Stomach smooth muscle (tissue), 2 donors: ENCODE measurements at regions not wholly inside any gene's neighbourhood (a gene's known extent, or its start where the extent isn't known, plus 50 kb on each side); places are given as distances from the start of the nearest gene placed in this dataset.

Source experiments
- H3K27ac ChIP-seq: one replicate; pipeline ENCODE4 v1.7.0; 2013; ENCODE audit warnings: mild to moderate bottlenecking, low read length, inconsistent platforms
- H3K27me3 ChIP-seq, 2 donors: one replicate each; pipeline ENCODE4 v1.7.0; 2013; ENCODE audit warnings: low read length in 2 of 2; ENCODE audit not compliant: insufficient read depth in 2 of 2, control insufficient read depth in 1 of 2
- H3K36me3 ChIP-seq, 2 donors: one replicate each; pipeline ENCODE4 v1.7.0; 2013; ENCODE audit warnings: low read length in 2 of 2; ENCODE audit not compliant: control insufficient read depth in 2 of 2, insufficient read depth in 2 of 2
- H3K4me1 ChIP-seq: one replicate; pipeline ENCODE4 v1.7.0; 2013; ENCODE audit warnings: low read length; ENCODE audit not compliant: control insufficient read depth, insufficient read depth
- H3K4me3 ChIP-seq, 2 donors: one replicate each; pipeline ENCODE4 v1.7.0; 2013; ENCODE audit warnings: low read length in 2 of 2
- H3K9ac ChIP-seq, 2 donors: one replicate each; pipeline ENCODE4 v1.7.0; 2013; ENCODE audit warnings: low read length in 2 of 2, mild to moderate bottlenecking in 1 of 2
- H3K9me3 ChIP-seq, 2 donors: one replicate each; pipeline ENCODE4 v1.7.0; 2013; ENCODE audit warnings: low read length in 2 of 2; ENCODE audit not compliant: control insufficient read depth in 2 of 2
- donor health status: healthy.
- donor health status: Pancreatic carcinoma.

DNA sequence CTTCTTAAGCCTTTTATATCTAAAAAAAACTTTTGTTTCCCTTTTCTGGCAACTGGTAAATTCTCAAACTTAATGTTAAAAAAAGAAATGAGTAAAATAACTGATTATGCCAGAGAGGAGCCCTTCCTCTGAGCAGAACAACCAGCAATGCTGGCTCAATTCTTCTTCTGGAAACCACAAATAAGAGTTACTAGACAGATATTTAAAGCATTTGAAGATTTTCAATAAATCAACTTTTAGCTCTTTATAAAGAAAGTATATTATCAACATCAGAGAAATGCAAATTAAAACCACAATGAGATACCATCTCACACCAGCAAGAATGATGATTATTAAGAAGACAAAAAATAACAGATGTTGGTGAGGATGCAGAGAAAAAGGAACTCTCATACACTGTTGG lies 61.1 kb upstream of the TCF21 start:
- H3K4me1 ChIP-seq = no peaks in the 10 kb centered on the region

DNA sequence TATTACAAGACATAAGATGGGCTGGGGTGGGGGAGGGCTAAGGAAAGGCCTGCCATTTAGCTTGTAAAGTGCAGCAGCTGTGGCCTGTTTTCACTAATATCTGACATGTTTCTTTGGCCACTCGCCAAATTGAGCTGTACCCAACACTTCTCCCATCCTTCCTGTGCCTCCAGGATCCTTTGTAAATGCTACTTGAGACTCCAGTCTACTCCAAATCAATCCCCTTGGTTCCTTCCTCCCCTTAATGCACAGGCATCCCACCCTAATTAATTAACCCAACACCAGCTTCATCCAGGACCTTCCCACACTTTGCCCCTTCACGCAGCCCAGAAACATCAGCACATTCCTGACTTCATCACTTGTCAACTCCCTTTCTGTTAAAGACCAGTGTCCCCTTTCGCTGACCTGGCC lies 55.0 kb upstream of the TCF21 start:
- H3K36me3 ChIP-seq = no peaks in the 10 kb centered on the region
- peaks cover under 1 to 3% of the 10 kb centered on the region in 2 donors for H3K27me3 ChIP-seq
- no peak overlapping the region for H3K27ac ChIP-seq
- H3K9ac ChIP-seq = no peak overlapping the region
- no peaks in the 10 kb centered on the region for H3K4me1 ChIP-seq
- H3K4me3 ChIP-seq = no peak overlapping the region
- no peaks in the 10 kb centered on the region for H3K9me3 ChIP-seq

More for the DNA sequence above, 61.1 kb upstream of the TCF21 start:
- H3K27me3 ChIP-seq = no peaks in the 10 kb centered on the region
- H3K9me3 ChIP-seq = no peaks in the 10 kb centered on the region
- no peak overlapping the region for H3K9ac ChIP-seq
- no peak overlapping the region for H3K4me3 ChIP-seq
- H3K27ac ChIP-seq = no peak overlapping the region
- H3K36me3 ChIP-seq = no peaks in the 10 kb centered on the region

DNA sequence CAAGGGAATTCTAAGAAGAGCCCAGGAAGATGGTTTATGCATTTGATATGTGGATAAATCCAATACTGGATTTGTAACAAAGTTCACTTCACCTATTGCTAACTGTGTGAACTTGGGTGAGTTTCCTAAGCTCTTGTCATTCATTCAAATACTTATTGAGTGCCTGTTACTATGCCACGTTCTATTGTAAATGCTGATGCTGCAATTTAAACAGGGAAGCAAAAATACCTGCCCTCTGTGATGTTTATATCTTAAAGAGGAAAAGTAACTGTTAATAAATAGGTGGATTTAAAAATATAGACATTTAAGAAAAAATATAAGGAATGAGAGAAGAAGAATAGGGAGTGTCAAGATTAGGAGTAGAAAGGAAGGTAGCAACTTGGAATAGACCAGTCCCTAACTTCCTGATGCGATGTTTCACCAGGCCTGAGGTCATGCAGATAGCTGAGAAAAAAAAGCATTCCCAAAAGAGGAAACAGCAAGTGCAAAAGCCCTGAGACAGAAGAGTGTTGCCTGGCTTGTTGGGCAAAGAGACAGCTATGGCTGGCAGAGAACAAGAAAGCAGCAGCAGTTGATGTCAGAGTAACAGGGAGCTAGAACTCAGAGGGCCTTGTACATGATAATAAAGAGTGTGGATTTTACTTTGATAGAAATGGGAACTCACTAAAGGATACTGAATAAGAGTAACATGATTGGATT lies 54.3 kb upstream of the TCF21 start:
- Histone ChIP-seq H3K27me3 (peaks cover 3% of the 10 kb centered on the region in 2 donors), H3K27ac (no peak overlapping the region), H3K9me3 (no peaks in the 10 kb centered on the region), H3K4me1 (no peaks in the 10 kb centered on the region), H3K9ac (no peak overlapping the region), H3K4me3 (no peak overlapping the region), H3K36me3 (no peaks in the 10 kb centered on the region)

DNA sequence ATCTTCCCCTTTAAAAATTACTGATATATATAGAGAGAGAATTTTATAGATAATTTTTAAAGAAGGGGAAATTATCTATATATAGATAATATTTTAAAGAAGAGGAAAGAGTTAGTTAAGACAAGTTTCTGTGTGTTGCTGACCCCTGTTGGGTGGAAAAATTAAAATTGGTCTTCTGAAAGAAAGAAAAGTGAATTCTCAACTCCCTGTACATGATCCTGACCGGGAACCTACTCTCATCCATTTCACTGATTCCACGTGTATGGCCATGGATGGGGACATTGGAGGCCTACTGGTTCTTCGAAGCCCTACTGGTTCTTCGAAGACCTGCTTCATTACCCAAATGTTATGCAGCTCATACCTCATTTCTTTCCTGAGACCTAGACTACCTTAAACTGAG lies 53.0 kb upstream of the TCF21 start:
- Histone ChIP-seq H3K27ac (no peak overlapping the region), H3K4me3 (no peak overlapping the region), H3K36me3 (no peaks in the 10 kb centered on the region), H3K4me1 (no peaks in the 10 kb centered on the region), H3K27me3 (peaks cover 3% of the 10 kb centered on the region in 2 donors), H3K9ac (no peak overlapping the region), H3K9me3 (no peaks in the 10 kb centered on the region)

DNA sequence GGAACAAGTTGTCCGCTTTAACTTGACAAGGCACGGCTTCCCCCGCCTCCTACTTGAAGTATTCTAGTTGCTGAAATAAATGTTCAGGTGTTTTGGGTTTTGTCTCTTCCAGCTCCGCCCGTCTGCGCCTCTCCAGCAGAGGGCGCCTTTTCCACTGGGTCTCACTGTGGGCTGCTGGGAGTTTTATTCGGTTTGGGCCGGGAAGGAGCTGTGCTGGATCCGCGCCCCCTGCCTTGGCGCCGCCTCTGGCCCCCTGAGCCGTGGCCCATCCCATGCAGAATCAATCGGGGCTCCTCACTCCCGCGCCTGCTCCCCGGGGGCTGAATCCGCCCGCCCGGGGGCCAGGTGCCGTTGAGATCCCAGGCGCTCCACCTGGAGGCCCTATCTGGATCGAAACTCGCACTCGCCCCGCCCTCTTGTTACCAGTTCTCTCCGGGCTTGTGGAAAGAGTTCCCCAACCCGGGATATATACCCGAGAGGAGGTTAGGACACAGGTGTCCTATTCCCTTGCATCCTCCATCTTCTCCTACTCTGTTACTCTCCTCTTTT lies 51.0 kb upstream of the TCF21 start:
- Histone ChIP-seq H3K36me3 (no peaks in the 10 kb centered on the region), H3K27ac (no peak overlapping the region), H3K4me1 (no peaks in the 10 kb centered on the region), H3K27me3 (peaks cover 3% of the 10 kb centered on the region in 2 donors), H3K9ac (no peak overlapping the region), H3K4me3 (peak overlapping the region; percentile 4 to 44), H3K9me3 (no peaks in the 10 kb centered on the region)
